H1 (cell line): ENCODE measurements at regions not wholly inside any gene's neighbourhood (a gene's known extent, or its start where the extent isn't known, plus 50 kb on each side); places are given as distances from the start of the nearest gene placed in this dataset.

Experiments used
- BACH1 ChIP-seq: IDR thresholded peaks from 2 replicates; pipeline ENCODE4 v1.6.1; 2012; ENCODE audit warnings: low read length, improper control_type of control experiment
- CHD2 ChIP-seq: IDR thresholded peaks from 2 replicates; pipeline ENCODE4 v1.6.1; 2012; ENCODE audit warnings: low read length, improper control_type of control experiment
- EP300 ChIP-seq, 2 experiments: IDR thresholded peaks; 1 replicate in 1 of 2; 2 replicates in 1 of 2; pipeline ENCODE4 v1.6.1; 2011 to 2012; ENCODE audit warnings: low read depth in 2 of 2, low read length in 2 of 2, mild to moderate bottlenecking in 2 of 2, borderline replicate concordance in 1 of 2, inconsistent platforms in 1 of 2, moderate library complexity in 1 of 2
- EZH2 ChIP-seq: fragments of 200-600 bp; sonication (generic); IDR thresholded peaks from 2 replicates; pipeline ENCODE4 v1.7.1; 2012; ENCODE audit warnings: low read depth, mild to moderate bottlenecking, moderate library complexity, low read length, inconsistent platforms; ENCODE audit not compliant: severe bottlenecking
- JUN ChIP-seq: IDR thresholded peaks from 2 replicates; pipeline ENCODE4 v1.6.1; 2011; ENCODE audit warnings: low read depth, mild to moderate bottlenecking, improper control_type of control experiment, low read length
- POLR2A ChIP-seq, 2 experiments: IDR thresholded peaks; 1 replicate in 1 of 2; 2 replicates in 1 of 2; pipeline ENCODE4 v1.6.1; 2011; ENCODE audit warnings: low read depth in 2 of 2, low read length in 2 of 2, mild to moderate bottlenecking in 2 of 2; ENCODE audit errors: control extremely low read depth in 1 of 2
- SRF ChIP-seq: IDR thresholded peaks from 2 replicates; pipeline ENCODE4 v1.6.1; 2011; ENCODE audit warnings: mild to moderate bottlenecking, low read depth, low read length, moderate library complexity
- TAF1 ChIP-seq: IDR thresholded peaks from 2 replicates; pipeline ENCODE4 v1.6.1; 2011; ENCODE audit warnings: mild to moderate bottlenecking, low read depth, low read length
- TEAD4 ChIP-seq: IDR thresholded peaks from 2 replicates; pipeline ENCODE4 v1.6.1; 2012; ENCODE audit warnings: low read depth, low read length, inconsistent platforms, mixed read lengths
- YY1 ChIP-seq: IDR thresholded peaks from 2 replicates; pipeline ENCODE4 v1.6.1; 2011; ENCODE audit warnings: low read depth, mild to moderate bottlenecking, low read length
- TF ChIP-seq, protein P1 (sequence below), 3 experiments: IDR thresholded peaks; 1 replicate in 2 of 3; 2 replicates in 1 of 3; pipeline versions ENCODE4 v1.5.1 to v1.6.1; 2011; ENCODE audit warnings: low read length in 3 of 3, mild to moderate bottlenecking in 3 of 3, inconsistent platforms in 2 of 3, low read depth in 1 of 3, moderate library complexity in 1 of 3; ENCODE audit not compliant: insufficient read depth in 1 of 3; ENCODE audit errors: control extremely low read depth in 1 of 3

- TF ChIP-seq, protein P1, sequence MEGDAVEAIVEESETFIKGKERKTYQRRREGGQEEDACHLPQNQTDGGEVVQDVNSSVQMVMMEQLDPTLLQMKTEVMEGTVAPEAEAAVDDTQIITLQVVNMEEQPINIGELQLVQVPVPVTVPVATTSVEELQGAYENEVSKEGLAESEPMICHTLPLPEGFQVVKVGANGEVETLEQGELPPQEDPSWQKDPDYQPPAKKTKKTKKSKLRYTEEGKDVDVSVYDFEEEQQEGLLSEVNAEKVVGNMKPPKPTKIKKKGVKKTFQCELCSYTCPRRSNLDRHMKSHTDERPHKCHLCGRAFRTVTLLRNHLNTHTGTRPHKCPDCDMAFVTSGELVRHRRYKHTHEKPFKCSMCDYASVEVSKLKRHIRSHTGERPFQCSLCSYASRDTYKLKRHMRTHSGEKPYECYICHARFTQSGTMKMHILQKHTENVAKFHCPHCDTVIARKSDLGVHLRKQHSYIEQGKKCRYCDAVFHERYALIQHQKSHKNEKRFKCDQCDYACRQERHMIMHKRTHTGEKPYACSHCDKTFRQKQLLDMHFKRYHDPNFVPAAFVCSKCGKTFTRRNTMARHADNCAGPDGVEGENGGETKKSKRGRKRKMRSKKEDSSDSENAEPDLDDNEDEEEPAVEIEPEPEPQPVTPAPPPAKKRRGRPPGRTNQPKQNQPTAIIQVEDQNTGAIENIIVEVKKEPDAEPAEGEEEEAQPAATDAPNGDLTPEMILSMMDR (IDR thresholded peaks at IDR 0.05; ENCODE audit: control extremely low read depth in 1 of 3, insufficient read depth in 1 of 3, low read depth in 1 of 3, low read length in 3 of 3) = no peak
- no peak for TF ChIP-seq CHD2
- TF ChIP-seq SRF = no peak
- TF ChIP-seq YY1 = no peak
- no peak for TF ChIP-seq BACH1
- TF ChIP-seq EZH2 = no peak
- no peak for TF ChIP-seq TAF1
- no peak for TF ChIP-seq POLR2A (IDR thresholded peaks at IDR 0.05; ENCODE audit: control extremely low read depth in 1 of 2, low read depth in 2 of 2, low read length in 2 of 2)
- TF ChIP-seq JUN = no peak
- no peak for TF ChIP-seq EP300 (IDR thresholded peaks at IDR 0.05; ENCODE audit: borderline replicate concordance in 1 of 2, low read depth in 2 of 2, low read length in 2 of 2)
- no peak for TF ChIP-seq TEAD4
These were observed 288.7 kb downstream of the PRDM5 start for GRCh38 chr4:120633810-120634209.
